IMR-90 (cell line): ENCODE measurements at regions not wholly inside any gene's neighbourhood (a gene's known extent, or its start where the extent isn't known, plus 50 kb on each side); places are given as distances from the start of the nearest gene placed in this dataset.

Experiments
- BHLHE40 ChIP-seq: fragments of 150-350 bp; IDR thresholded peaks from 2 replicates; pipeline ENCODE4 v1.6.1; 2016; ENCODE audit warnings: mild to moderate bottlenecking, low read depth, low read length
- FOS ChIP-seq: fragments of 150-350 bp; IDR thresholded peaks from 2 replicates; pipeline ENCODE4 v1.6.1; 2016; ENCODE audit warnings: low read depth, low read length
- MAZ ChIP-seq: IDR thresholded peaks from 2 replicates; pipeline ENCODE4 v1.6.1; 2012; ENCODE audit warnings: low read depth, mild to moderate bottlenecking, low read length, improper control_type of control experiment, moderate library complexity, borderline replicate concordance
- MXI1 ChIP-seq: IDR thresholded peaks from 2 replicates; pipeline ENCODE4 v1.6.1; 2012; ENCODE audit warnings: low read depth, mild to moderate bottlenecking, low read length, moderate library complexity, borderline replicate concordance
- POLR2A ChIP-seq: IDR thresholded peaks from 2 replicates; pipeline ENCODE4 v1.6.1; 2012; ENCODE audit warnings: mild to moderate bottlenecking, low read depth, low read length
- RAD21 ChIP-seq: IDR thresholded peaks from 2 replicates; pipeline ENCODE4 v1.6.1; 2012; ENCODE audit warnings: low read length, improper control_type of control experiment
- RFX5 ChIP-seq: IDR thresholded peaks from 2 replicates; pipeline ENCODE4 v1.8.0; 2012; ENCODE audit warnings: low read depth, mild to moderate bottlenecking, low read length, moderate library complexity
- SMC3 ChIP-seq: fragments of 150-350 bp; IDR thresholded peaks from 2 replicates; pipeline ENCODE4 v1.6.1; 2016; ENCODE audit warnings: low read depth, mild to moderate bottlenecking, antibody characterized with exemption, low read length, moderate library complexity
- TF ChIP-seq, protein P1 (sequence below): conservative IDR thresholded peaks from 2 replicates; pipeline ENCODE4 v1.5.1; 2012; ENCODE audit warnings: mild to moderate bottlenecking, low read depth, low read length, improper control_type of control experiment

- TF ChIP-seq BHLHE40, result no peak
- TF ChIP-seq, protein P1, sequence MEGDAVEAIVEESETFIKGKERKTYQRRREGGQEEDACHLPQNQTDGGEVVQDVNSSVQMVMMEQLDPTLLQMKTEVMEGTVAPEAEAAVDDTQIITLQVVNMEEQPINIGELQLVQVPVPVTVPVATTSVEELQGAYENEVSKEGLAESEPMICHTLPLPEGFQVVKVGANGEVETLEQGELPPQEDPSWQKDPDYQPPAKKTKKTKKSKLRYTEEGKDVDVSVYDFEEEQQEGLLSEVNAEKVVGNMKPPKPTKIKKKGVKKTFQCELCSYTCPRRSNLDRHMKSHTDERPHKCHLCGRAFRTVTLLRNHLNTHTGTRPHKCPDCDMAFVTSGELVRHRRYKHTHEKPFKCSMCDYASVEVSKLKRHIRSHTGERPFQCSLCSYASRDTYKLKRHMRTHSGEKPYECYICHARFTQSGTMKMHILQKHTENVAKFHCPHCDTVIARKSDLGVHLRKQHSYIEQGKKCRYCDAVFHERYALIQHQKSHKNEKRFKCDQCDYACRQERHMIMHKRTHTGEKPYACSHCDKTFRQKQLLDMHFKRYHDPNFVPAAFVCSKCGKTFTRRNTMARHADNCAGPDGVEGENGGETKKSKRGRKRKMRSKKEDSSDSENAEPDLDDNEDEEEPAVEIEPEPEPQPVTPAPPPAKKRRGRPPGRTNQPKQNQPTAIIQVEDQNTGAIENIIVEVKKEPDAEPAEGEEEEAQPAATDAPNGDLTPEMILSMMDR, result no peak
- TF ChIP-seq MAZ, result no peak
- TF ChIP-seq POLR2A, result no peak
- TF ChIP-seq FOS, result no peak
- TF ChIP-seq RAD21, result no peak
- TF ChIP-seq RFX5, result no peak
- TF ChIP-seq MXI1, result no peak
- TF ChIP-seq SMC3, result no peak
Observed at GRCh38 chr11:119551420-119552105, 128.6 kb upstream of the THY1 start.
